Thoracic aorta (tissue), 2 donors: ENCODE measurements at regions not wholly inside any gene's neighbourhood (a gene's known extent, or its start where the extent isn't known, plus 50 kb on each side); places are given as distances from the start of the nearest gene placed in this dataset.
"Not testable (repeated sequence)": the region's sequence is repeated elsewhere in the genome, so short reads cannot be mapped to it uniquely, and the experiment has no call there.

Source experiments
- ATAC-seq: fragments of 150-250 bp; one replicate; pipeline ENCODE4 v1.8.0; 2017; ENCODE audit warnings: low read depth; ENCODE audit not compliant: insufficient number of reproducible peaks, low FRiP score
- DNase-seq: peaks from one replicate; pipeline ENCODE4 v3.0.0-alpha.2; 2020; ENCODE audit warnings: low spot score
- H3K27ac ChIP-seq, 2 donors: fragments of 200-600 bp; sonication (generic); 1 replicate in 1 of 2; 2 replicates in 1 of 2; pipeline ENCODE4 v1.5.1; 2016; ENCODE audit warnings: mild to moderate bottlenecking in 2 of 2, moderate library complexity in 2 of 2
- H3K27me3 ChIP-seq: fragments of 200-600 bp; sonication (generic); replicated peaks from 2 replicates; pipeline ENCODE4 v1.6.0; 2016; ENCODE audit warnings: mild to moderate bottlenecking; ENCODE audit not compliant: insufficient read depth
- H3K36me3 ChIP-seq: fragments of 200-600 bp; sonication (generic); one replicate; pipeline ENCODE4 v1.5.1; 2016
- H3K4me1 ChIP-seq, 2 donors: fragments of 200-600 bp; sonication (generic); 1 replicate in 1 of 2; 2 replicates in 1 of 2; pipeline versions ENCODE4 v1.5.1 to v1.6.0; 2016; ENCODE audit warnings: low read depth in 2 of 2, mild to moderate bottlenecking in 1 of 2; ENCODE audit not compliant: control insufficient read depth in 1 of 2
- H3K4me3 ChIP-seq: fragments of 200-600 bp; sonication (generic); 2 replicates; pipeline ENCODE4 v1.5.1; 2016; ENCODE audit warnings: mild to moderate bottlenecking
- H3K9me3 ChIP-seq: fragments of 200-600 bp; sonication (generic); 2 replicates; pipeline ENCODE4 v1.5.1; 2016
- TF ChIP-seq, protein P1 (sequence below): fragments of 200-600 bp; sonication (generic); IDR thresholded peaks from one replicate; pipeline ENCODE4 v1.5.1; 2019; ENCODE audit warnings: antibody characterized with exemption

DNA sequence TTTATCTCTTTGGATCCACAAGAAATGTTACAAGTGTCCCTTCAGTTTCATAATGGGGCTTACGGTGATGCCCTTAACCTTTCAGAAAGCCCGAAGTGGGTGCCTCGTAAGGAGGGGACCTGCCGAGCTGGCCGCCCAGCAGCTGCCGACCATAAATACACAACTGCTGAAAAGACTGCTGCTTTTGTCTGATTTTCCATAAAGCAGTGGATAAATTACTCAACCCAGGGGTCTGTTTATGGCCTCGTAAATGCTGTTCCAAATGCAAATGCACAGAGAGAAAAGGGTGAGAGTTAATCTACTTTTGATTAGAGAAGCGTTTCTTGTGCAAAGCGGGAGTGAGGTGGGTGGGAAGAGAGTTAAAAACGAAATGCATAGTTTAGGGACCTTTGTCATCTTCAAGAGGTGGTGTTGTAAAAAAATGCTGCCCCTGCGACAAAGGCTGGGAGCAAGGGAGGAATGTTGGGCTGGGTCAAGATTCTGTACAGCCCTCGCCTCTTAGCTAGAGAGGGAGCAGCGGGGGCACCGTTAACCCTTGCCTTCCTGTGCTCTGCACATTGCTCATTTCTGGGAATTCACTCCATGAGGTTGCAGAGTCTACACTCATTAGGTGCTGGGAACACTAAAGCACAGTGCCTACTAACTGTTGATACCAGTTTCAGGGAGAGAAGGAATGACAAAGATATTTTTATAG, 112.0 kb upstream of the MTHFD1L start:
- Histone ChIP-seq H3K9me3 (no peaks in the 10 kb centered on the region), H3K4me1 (no peaks in the 10 kb centered on the region), H3K27me3 (no peaks in the 10 kb centered on the region), H3K36me3 (no peaks in the 10 kb centered on the region), H3K4me3 (peak overlapping the region; percentile 34), H3K27ac (no peak overlapping the region)
- ATAC-seq (no peak), DNase-seq (no peak)
- TF ChIP-seq, protein P1, sequence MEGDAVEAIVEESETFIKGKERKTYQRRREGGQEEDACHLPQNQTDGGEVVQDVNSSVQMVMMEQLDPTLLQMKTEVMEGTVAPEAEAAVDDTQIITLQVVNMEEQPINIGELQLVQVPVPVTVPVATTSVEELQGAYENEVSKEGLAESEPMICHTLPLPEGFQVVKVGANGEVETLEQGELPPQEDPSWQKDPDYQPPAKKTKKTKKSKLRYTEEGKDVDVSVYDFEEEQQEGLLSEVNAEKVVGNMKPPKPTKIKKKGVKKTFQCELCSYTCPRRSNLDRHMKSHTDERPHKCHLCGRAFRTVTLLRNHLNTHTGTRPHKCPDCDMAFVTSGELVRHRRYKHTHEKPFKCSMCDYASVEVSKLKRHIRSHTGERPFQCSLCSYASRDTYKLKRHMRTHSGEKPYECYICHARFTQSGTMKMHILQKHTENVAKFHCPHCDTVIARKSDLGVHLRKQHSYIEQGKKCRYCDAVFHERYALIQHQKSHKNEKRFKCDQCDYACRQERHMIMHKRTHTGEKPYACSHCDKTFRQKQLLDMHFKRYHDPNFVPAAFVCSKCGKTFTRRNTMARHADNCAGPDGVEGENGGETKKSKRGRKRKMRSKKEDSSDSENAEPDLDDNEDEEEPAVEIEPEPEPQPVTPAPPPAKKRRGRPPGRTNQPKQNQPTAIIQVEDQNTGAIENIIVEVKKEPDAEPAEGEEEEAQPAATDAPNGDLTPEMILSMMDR, result no peak

DNA sequence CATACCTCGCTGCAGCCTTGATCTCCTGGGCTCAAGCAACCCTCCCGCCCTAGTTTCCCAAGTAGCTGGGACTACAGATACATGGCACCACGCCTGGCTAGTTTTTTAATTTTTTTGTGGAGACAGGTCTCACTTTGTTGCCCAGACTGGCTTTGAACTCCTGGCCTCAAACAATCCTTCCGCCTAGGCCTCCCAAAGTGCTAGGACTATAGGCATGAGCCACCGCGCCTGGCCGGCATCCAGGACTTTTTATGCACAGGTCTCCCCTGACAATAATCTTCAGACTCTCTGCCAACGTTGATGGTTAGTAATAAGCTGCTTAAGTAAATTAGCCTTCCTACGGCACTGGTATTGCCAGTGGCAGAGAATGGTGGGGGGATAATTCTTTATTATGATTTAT, 110.5 kb upstream of the MTHFD1L start:
- ATAC-seq (no peak), DNase-seq (no peak)
- TF ChIP-seq, protein P1, result no peak
- Histone ChIP-seq H3K36me3 (no peaks in the 10 kb centered on the region), H3K9me3 (no peaks in the 10 kb centered on the region), H3K27me3 (no peaks in the 10 kb centered on the region), H3K4me1 (no peaks in the 10 kb centered on the region), H3K4me3 (no peak overlapping the region), H3K27ac (no peak overlapping the region)

DNA sequence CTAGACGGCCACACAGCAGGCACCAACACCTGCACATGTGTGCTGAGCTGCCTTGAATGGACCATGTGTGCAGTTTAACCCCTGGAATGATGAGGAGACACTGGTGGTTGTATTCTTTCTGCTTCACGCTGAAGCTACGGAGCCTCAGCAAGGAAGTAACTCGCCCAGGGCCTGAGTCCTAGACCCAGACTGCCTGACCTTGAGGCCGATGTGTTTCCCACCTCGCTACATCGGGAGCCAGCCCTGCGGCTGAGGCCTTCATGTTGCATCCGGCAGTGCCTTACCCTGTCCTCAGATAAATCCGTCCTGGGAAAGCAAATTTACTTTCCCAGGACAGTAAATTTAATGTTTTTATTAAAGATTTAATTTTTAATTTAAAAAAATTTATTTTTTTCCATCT, 110.0 kb upstream of the MTHFD1L start:
- Histone ChIP-seq H3K4me1 (no peaks in the 10 kb centered on the region), H3K36me3 (no peaks in the 10 kb centered on the region), H3K4me3 (no peak overlapping the region), H3K9me3 (no peaks in the 10 kb centered on the region), H3K27me3 (no peaks in the 10 kb centered on the region), H3K27ac (no peak overlapping the region)
- DNase-seq (no peak), ATAC-seq (no peak)
- TF ChIP-seq, protein P1, result no peak

DNA sequence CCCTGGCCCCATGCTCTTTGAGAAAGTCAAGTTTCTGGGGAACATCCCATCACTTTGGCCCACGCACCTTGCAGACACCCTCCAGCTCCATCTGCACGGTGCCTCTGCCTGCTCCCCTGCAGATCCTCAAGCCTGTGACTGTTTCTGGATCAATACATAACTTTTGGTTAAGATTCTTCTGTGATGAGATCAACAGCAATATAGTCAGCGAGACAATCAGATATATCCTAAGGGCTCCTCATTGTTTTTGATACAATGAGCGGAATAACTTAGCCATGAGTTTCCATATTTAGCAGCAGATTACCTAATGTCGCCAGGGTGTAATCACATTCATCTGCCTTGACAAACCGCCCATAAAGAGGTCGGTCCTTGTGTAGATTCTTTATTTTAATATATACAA, 109.3 kb upstream of the MTHFD1L start:
- Histone ChIP-seq H3K9me3 (no peaks in the 10 kb centered on the region), H3K27me3 (no peaks in the 10 kb centered on the region), H3K36me3 (no peaks in the 10 kb centered on the region), H3K4me1 (no peaks in the 10 kb centered on the region), H3K27ac (no peak overlapping the region), H3K4me3 (no peak overlapping the region)
- no peak for DNase-seq
- ATAC-seq, result no peak
- TF ChIP-seq, protein P1, result no peak

DNA sequence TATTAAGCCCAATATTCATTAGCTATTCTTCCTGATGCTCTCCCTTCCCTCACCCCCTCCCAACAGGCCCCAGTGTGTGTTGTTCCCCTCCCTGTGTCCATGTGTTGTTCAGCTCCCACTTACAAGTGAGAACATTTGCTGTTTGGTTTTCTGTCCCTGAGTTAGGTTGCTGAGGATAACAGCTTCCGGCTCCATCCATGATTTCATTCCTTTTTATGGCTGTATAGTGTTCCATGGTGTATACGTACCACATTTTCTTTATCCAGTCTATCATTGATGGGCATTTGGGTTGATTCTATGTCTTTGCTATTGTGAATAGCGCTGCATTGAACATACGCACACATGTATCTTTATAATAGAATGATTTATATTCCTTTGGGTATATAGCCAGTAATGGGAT, 107.7 kb upstream of the MTHFD1L start:
- DNase-seq, H3K4me1 ChIP-seq, ATAC-seq, H3K36me3 ChIP-seq, H3K4me3 ChIP-seq, H3K27me3 ChIP-seq, H3K9me3 ChIP-seq, H3K27ac ChIP-seq: not testable (repeated sequence)

DNA sequence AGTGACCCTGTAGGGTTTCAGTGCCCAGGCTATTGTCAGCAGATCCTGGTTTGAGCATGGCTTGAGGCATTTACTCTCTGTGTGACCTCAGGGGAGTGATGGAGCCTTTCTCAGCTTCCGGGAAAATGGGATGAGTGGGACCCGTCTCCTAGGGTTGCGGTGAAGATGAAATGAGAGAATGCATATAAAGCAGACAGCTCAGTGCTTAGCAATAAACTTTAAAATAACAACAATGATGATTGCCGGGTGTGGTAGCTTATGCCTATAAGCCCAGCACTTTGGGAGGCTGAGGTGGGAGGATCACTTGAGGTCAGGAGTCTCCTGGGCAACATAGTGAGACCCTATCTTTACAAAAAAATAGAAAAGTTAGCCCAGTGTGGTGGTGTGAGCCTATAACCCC, 106.0 kb upstream of the MTHFD1L start:
- no peak for DNase-seq
- no peak overlapping the region for H3K27ac ChIP-seq
- no peaks in the 10 kb centered on the region for H3K9me3 ChIP-seq
- no peaks in the 10 kb centered on the region for H3K4me1 ChIP-seq
- no peaks in the 10 kb centered on the region for H3K36me3 ChIP-seq
- TF ChIP-seq, protein P1, result no peak
- ATAC-seq, result no peak
- no peaks in the 10 kb centered on the region for H3K27me3 ChIP-seq
- H3K4me3 ChIP-seq, result no peak overlapping the region
